Globus pallidus (tissue), 1 donor: ENCODE measurements at regions not wholly inside any gene's neighbourhood (a gene's known extent, or its start where the extent isn't known, plus 50 kb on each side); places are given as distances from the start of the nearest gene placed in this dataset.
"Not testable (repeated sequence)": the region's sequence is repeated elsewhere in the genome, so short reads cannot be mapped to it uniquely, and the experiment has no call there.

Experiments used
- DNase-seq: peaks from one replicate; pipeline ENCODE4 v3.0.0-alpha.2; 2015; ENCODE audit warnings: low spot score

DNA sequence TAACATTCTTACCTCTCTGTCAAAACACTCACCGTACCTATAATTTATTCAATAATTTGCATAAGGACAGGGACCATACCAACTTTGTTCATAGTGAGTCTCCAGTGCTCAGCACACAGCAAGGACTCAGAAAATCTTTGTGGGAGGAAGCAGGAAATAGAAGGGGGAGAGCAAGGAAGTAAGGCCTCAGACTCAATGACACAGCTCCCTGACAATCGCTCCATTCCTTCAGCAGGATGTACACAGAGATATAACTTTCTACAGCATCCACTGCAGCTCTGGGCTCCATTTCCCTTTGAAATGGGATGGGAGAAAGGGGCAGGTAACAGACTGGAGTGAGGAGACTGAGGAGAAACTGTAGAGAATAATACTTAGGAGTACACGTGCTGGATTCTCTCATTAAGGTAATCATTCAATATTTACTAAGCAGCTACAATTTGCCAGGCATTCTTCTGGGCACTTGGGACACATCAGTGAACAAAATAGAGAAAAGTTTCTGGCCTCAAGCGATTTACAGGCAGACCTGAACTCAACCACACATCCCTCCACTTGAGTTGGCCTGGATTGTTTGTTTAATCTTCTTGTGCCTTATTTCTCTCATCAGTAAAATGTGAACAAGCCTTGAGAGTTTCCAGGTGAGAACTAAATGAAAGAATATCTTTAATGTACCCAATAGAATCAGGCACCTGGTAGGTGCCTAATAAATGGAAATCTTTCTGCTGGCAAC is 330.3 kb upstream of the THBS1 start:
- no peak for DNase-seq

DNA sequence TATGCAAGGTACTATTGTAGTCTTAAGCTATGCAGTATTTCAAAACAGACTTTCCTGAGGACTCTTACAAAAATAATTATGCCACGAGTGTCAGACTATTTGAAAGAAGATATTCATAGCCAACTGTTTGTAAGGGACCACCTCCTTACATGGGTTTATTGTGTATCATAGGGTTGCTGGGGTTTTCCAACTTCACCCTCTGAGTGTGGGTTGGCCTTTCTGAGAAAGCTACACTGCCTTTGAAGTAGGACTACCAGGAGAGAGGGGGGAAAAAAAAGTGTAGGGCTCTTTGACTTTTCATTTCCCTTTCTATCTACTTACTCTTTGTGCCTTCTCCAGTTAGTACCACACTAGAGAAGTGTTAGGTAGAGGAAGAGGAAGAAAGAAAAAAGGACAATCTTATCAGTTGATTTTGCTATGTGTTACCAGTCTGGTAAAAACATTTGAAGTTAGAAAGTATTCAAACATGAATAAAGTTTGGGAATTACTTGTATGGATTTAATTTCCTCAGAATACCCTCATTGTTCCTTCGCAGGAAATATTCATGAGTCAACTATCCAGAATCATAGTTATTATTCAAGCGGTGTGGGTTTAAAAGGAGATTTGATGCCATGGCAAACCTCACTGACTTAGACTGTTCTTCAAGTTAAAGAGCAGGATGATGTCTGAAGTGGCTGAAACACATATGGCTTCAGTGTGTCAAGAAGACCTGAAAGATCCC is 329.3 kb upstream of the THBS1 start:
- DNase-seq, result no peak

DNA sequence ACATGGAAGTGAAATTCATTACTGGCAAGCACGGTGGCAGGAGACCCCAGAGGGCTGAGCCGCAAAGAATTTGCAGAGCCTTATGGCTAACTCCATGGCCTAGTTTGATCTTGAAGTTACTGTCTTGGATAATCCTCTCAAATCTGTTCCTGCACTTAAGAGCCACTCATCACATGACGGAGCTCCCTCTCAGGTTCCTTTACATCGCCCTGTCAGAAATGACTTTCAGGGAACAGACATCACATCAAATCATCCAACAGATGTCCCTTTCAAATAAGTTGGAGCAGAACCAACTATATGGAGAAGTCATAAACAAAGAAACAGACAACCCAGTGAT is 328.8 kb upstream of the THBS1 start:
- no peak for DNase-seq

DNA sequence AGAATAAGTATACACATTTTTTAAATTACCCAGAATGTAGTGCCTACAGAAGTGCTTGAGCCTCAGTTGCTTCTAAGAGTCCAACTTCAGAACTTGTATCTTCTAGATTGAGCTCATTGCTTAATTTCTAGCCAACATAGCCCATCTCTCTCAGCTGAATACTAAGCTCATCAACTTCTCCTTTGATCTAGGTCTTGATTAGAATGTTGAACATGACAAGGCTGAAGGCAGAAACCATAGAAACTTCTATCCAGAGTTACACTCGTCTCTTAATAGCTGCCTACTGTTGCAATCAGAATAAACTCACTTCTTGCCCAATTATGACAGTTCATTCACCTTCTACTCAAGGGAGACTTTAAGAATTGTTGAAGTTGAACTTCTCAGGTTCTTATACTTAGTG is 327.3 kb upstream of the THBS1 start:
- DNase-seq, result no peak

DNA sequence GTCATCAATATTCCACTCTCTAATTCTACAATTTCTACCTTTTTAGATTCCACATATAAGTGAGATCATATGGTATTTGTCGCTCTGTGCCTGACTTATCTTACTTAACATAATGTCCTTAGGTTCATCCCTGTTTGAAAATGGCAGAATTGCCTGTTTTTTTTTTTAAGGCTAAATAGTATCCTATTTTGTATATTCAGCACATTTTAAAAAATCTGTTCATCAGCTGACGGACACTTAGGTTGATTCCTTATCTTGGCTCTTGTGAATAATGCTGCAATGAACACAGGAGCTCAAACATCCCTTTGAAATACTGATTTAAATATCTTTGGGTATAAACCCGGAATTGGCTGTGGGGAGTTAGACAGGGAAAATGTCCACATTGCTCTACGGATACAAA is 326.7 kb upstream of the THBS1 start:
- no peak for DNase-seq

DNA sequence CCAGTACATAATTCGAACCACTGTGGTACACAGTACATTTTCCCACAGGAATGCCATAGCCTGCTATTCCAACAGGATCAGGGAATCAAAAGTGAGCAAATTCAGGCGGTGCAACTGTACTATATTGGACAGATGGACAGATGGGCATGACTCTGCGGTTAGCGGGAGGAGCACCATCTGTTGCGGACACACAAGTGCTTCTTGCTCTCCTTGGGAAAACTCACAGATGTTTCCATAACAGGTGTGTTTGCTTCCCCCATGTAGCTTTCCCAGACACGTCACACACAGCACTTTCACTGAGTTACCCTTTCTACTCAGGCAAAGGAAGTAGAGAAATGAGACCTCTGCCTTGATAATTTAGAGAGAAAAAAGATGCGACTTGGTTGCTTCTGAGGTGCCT is 325.1 kb upstream of the THBS1 start:
- DNase-seq, result no peak

DNA sequence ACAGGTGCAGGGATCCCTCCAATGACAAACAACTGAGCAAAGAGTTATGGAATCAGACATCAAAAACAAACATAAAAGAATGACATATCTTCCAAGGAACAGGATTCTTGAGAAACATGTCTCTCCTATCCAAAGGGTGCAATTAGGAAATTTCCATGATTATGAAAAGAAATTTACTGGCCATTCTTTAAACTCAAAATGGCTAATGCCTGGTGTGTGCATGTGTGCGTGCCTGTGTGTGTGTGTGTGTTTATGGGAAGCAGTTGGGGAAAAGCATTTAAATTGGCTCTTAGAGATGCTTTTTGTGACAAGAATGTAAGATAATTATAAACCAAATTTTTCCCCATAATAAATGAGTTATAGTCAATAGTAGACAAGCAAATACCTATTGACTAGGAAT is 320.5 kb upstream of the THBS1 start:
- no peak for DNase-seq

DNA sequence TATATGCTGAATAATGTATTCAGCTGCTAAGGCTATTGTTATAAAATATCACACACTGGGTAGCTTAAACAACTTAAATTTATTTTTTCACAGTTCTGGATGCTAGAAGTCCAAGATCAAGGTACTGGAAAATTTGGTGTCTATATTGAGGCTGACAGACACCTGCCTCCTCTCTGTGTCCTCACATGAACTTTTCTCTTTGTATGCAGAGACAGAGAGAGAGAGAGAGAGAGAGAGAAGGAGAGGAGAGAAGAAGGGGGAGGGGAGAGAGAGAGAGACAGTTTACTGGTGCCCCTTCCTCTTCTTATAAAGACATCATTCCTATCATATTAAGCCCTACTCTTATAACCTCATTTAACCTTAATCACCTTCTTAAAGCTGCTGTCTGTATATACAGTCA is 320.1 kb upstream of the THBS1 start:
- DNase-seq, result no peak

DNA sequence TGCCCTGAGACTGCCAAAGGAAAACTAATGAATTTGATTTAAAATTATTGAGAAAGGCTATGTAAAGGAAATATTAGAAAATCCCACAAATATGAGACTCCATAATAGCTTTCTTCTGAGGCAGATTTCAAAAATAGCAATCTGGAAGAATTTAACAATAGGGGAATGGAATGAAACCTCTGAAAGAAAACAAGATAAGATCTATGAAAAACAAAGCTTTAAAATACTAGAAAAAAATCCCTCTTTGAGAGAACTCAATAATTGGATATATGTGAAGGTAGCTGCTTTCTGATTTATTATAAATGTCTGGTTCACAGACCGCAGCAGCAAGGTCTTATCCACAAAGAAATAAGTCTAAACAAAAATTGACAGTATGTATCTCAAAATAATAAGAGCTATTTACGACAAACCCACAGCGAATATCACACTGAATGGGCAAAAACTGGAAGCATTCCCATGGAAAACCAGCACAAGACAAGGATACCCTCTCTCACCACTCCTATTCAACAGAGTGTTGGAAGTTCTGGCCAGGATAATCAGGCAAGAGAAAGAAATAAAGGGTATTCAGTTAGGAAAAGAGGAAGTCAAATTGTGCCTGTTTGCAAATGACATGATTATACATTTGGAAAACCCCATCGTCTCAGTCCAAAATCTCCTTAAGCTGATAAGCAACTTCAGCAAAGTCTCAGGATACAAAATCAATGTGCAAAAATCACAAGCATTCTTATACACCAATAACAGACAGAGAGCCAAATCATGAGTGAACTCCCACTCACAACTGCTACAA is 319.3 kb upstream of the THBS1 start:
- DNase-seq, result not testable (repeated sequence)

DNA sequence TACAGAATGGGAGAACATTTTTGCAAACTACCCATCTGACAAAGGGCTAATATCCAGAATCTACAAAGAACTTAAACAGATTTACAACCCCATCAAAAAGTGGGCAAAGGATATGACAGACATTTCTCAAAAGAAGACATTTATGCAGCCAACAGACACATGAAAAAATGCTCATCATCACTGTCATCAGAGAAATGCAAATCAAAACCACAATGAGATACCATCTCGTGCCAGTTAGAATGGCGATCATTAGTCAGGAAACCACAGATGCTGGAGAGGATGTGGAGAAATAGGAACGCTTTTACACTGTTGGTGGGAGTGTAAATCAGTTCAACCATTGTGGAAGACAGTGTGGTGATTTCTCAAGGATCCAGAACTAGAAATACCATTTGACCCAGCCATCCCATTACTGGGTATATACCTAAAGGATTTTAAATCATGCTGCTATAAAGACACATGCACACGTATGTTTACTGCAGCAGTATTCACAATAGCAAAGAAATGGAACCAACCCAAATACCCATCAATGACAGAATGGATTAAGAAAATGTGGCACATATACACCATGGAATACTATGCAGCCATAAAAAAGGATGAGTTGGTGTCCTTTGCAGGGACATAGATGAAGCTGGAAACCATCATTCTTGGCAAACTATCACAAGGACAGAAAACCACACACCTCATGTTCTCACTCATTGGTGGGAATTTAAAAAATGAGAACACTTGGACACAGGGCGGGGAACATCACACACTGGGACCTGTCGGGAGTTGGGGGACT is 317.7 kb upstream of the THBS1 start:
- not testable (repeated sequence) for DNase-seq

DNA sequence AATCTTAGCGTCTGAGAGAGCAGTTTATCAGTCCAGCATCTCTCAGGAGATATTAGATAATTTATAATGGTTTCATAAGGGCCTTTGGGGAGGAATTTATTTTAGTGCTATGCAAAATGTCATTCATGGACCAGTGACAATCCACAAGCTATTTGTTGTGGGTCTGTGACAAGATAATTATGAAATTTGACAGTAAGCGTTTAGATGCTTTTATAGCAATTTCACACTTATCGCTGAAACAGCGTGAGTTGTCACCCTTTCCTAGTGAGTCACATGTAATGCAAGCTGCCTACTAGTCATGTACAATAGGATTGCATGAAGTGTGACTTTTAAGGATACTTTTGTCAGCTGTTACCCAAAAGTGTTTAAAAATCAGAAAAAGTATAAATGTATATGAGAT is 315.6 kb upstream of the THBS1 start:
- DNase-seq, result no peak

DNA sequence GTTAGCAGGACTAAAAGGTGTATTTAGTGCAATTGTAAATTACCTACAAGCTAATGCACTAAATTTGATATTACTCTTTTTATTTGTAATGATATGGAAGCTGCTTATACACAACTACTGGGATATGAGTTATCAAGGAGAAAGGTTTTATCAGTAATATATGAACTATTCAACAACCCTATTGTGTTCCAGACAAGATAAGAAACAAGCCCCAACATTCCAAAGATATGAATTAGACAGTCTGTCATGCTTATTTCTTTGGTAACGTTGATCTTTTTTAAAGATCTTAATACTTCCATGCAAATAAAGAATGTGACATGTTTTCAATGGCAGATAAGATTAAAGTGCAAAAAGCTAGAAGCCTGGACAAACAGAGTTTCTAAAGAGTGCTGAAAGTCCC is 314.0 kb upstream of the THBS1 start:
- DNase-seq, result no peak

DNA sequence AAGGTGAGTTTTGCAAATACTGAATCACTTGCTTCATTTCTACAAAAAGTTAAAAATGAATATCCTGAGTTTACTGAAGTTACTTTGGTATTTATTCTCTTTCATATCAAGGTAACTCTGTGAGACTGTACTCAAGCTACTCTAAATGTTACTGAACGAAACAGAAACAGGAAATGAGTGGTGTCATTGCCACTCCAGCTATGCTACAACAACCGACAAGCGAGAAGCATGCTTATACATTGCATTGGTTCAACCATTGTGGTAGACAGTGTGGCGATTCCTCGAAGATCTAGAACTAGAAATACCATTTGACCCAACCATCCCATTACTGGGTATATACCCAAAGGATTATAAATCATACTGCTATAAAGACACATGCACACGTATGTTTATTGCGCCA is 313.2 kb upstream of the THBS1 start:
- DNase-seq, result no peak

DNA sequence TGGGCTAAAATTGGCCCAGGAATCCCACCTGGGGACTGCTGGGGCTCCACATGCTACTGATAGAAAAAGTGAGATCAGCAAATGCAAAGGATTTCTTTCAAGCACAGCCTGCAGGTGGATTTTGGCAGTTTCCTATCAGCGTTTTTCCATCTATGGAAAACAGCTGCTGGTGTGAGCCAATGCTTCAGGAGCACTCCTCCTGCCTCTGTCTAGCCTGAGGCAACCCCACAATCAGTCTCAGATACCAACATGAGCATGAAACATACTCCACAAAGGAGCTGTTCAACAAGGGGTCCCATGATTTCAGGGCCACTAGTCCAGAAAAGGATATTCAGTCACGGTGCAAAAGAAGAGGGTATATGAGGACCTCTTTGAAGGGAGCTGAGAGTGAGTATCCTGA is 311.5 kb upstream of the THBS1 start:
- no peak for DNase-seq

DNA sequence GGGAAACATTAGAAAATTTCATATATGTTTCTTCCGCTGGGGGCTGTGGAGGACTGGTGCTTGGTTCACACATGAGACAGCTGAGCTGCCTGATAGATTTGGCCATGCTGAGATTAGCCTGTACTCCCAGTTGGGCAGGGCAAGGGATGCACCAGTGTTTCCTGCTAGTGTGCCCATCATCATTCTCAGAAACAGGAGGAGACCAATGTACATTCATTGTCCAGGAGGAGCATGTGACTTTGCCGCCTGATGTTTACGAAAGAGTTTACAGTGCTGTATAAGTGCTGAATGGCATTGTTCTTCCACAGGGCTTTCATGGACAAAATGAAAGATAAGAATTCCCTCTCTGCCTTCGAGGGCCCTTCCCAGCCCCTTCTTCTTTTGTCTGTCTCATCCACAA is 311.1 kb upstream of the THBS1 start:
- DNase-seq, result peak; percentile 11

DNA sequence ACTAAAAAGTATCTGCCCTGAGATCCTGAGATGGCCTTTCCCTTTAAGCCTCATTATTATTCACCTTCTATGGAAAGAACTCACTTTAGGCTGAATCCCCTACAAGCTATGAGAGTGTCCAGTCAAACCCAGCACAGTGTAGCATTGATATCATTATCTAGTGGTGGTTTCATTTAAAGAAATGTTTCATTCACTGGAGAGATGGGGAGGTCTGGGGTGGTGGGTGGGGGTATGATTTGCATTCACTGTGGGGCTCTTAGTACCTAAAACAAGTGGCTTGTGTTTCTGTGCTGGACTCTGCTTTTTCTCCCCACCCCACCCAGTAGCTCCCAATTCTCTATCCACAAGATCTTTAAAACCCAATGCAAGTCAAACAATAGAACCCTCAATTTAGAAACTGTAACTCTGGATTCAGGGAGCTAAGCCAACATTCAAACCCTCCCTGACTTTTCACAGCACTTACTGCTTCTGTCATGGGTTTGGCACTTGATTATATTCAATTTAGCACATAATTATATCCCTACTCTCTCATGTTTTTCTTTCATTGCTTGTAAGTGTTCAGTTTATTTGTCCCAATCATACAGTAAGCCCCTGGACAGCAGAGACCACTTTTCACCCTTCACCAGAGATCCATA is 310.5 kb upstream of the THBS1 start:
- no peak for DNase-seq

DNA sequence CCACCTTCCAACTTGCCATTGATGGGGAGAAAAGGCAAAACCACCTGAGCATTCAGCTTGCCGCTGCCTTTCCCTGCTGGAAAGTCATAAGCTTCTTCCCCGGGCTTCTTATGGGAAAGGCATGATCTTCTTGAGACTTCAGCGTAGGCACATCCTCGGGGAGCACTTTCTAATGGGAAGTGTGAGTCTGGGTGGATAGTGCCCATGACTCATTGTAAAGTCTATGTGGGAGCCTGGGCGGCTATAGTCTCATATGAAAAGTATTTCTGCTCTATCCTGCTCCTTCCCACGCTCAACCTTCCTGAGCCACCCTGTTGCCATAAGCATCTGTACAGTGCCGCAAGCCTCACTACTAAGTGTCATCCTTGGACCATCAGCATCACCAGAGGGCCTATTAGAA is 309.9 kb upstream of the THBS1 start:
- DNase-seq, result no peak

DNA sequence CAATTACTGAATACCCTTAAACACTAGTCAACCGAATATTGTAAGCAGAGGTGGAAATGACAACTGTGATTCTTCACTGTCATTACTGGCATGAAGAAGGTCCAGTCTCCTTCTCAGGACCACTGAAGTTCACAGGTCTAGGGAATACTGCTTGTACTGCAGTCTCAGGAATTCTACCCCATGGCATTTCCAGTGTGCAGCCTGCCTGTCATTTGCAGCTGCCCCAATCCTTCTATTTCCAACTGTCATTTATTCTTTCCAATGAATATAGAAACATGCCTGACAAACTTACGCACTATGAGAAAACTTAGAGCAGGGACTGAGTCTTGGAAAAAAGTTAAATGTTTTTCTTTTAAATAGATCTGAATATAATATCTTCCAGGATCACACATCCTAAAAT is 308.0 kb upstream of the THBS1 start:
- DNase-seq, result no peak

DNA sequence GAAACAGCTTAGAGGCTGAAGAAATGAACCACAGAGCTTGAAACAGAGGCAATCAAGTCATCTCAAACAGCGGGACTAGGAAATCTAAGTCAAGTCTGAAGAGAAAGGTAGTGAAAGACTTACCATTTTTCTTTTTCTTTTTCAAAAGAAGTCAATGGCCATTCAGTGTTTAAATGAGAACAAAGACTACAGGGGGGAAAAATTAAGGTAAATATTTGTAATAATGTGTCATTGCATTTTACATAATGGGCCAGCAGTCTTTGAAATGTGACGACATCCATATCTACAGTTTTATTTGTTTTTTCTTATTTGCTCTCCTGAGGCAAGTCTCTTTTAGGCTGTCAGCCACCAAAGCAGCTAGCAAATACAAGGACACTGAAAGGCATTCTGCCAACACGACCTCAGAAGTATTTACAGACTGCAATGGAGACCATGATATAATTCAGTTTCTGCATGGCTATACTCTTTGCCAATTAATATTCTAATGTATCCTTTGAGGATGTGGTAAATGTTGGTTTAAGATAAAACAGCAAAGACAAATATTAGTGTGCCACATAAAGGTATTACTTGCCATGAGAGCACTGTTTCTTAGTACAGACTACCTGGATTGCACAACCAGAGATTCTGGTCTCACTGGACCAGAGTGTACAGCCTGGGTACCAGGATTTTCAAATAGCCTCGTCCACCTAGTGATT is 307.0 kb upstream of the THBS1 start:
- no peak for DNase-seq

DNA sequence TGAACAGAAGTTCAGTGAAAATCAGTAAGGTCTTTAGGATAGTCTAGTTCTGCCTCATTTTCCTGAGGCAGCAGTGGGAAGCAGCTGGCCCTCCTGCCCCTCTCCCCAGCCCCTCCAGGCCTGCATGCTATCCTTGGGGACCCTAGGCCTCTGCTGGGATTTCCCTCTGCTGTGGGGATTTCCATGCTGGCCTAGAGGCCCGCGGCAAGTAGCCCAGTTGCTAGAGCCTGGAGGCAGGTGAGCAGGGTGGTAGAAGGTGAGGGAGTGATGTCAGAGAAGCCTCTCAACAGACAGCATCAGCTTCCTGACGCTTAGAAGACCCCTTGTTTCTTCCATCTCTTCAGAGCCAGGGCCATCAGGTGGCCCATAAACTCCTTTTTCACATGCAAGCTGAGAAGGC is 305.8 kb upstream of the THBS1 start:
- DNase-seq, result no peak

DNA sequence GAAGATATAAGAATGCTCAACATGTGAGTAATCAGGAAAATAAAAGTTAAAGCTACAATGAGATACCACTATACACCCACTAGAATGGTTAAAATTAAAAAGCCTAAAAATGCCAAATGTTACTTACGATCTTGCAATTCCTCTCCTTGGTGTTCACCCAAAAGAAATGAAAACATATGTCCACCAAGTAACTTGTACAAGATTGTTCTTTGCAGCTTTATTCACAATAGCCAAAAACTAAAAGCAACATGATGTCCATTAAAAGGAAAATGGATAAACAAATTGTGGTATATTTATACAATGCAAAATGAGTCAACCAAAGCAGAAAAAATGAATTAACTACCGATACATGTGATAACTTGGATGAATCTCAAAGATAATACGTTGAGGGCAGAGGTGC is 301.6 kb upstream of the THBS1 start:
- DNase-seq, result no peak
